ENCODE measurements at regions not wholly inside any gene's neighbourhood (a gene's known extent, or its start where the extent isn't known, plus 50 kb on each side); places are given as distances from the start of the nearest gene placed in this dataset.
"Not testable (repeated sequence)": the region's sequence is repeated elsewhere in the genome, so short reads cannot be mapped to it uniquely, and the experiment has no call there.

GRCh38 chr7:39829028-39829427, 121.0 kb upstream of the CDK13 start:
- Histone ChIP-seq H3K9me2 (replicated peaks; ENCODE audit: insufficient read depth) (no peaks in the 10 kb centered on the region), H3K4me1 (ENCODE audit: insufficient read depth) (no peaks in the 10 kb centered on the region), H3K9me3 (ENCODE audit: low read depth) (no peaks in the 10 kb centered on the region), H3K79me2 (no peaks in the 10 kb centered on the region), H3K4me2 (no peak overlapping the region), H3K27me3 (peaks cover 31% of the 10 kb centered on the region), H3K27ac (no peak overlapping the region), H3K4me3 (no peak overlapping the region), H2AFZ (no peak overlapping the region), H4K20me1 (ENCODE audit: insufficient read depth, poor library complexity, severe bottlenecking) (no peaks in the 10 kb centered on the region), H3K36me3 (replicated peaks; ENCODE audit: insufficient read depth, low read depth) (no peaks in the 10 kb centered on the region)
- WGBS (ENCODE audit: low lambda C conversion rate, missing lambda C conversion rate): 69% methylated on average over 2 of the region's 2 CpGs
- TF ChIP-seq EZH2phosphoT487 (IDR thresholded peaks at IDR 0.05; ENCODE audit: low read depth, severe bottlenecking, unreplicated experiment) (no peak), EZH2 (IDR thresholded peaks at IDR 0.05; ENCODE audit: borderline replicate concordance) (no peak), CTCF (IDR thresholded peaks at IDR 0.05; ENCODE audit: poor library complexity) (no peak)
- no peak for DNase-seq (ENCODE audit: low spot score)

- no peaks in the 10 kb centered on the region for H3K4me1 ChIP-seq (ENCODE audit: insufficient read depth)
- TF ChIP-seq CTCF (IDR thresholded peaks at IDR 0.05; ENCODE audit: poor library complexity): no peak
- TF ChIP-seq EZH2 (IDR thresholded peaks at IDR 0.05; ENCODE audit: borderline replicate concordance): no peak
- no peak for TF ChIP-seq EZH2phosphoT487 (IDR thresholded peaks at IDR 0.05; ENCODE audit: low read depth, severe bottlenecking, unreplicated experiment)
- H3K27me3 ChIP-seq: peaks cover 43% of the 10 kb centered on the region
- no peaks in the 10 kb centered on the region for H3K9me3 ChIP-seq (ENCODE audit: low read depth)
- H3K79me2 ChIP-seq: no peaks in the 10 kb centered on the region
- no peaks in the 10 kb centered on the region for H3K9me2 ChIP-seq (replicated peaks; ENCODE audit: insufficient read depth)
- no peaks in the 10 kb centered on the region for H3K36me3 ChIP-seq (replicated peaks; ENCODE audit: insufficient read depth, low read depth)
- H3K4me3 ChIP-seq: no peak overlapping the region
- H3K4me2 ChIP-seq: peak overlapping the region; percentile 91
- H2AFZ ChIP-seq: no peak overlapping the region
- no peak overlapping the region for H3K27ac ChIP-seq
- no peaks in the 10 kb centered on the region for H4K20me1 ChIP-seq (ENCODE audit: insufficient read depth, poor library complexity, severe bottlenecking)
- WGBS (ENCODE audit: low lambda C conversion rate, missing lambda C conversion rate): 70% methylated on average over 3 of the region's 3 CpGs
- DNase-seq (ENCODE audit: low spot score): no peak
Measured at GRCh38 chr7:39832519-39833085, 117.5 kb upstream of the CDK13 start.

GRCh38 chr7:39833180-39833799, 116.8 kb upstream of the CDK13 start:
- H4K20me1 ChIP-seq (ENCODE audit: insufficient read depth, poor library complexity, severe bottlenecking); H3K4me1 ChIP-seq (ENCODE audit: insufficient read depth); H3K36me3 ChIP-seq (replicated peaks; ENCODE audit: insufficient read depth, low read depth); H3K27ac ChIP-seq; H3K9me2 ChIP-seq (replicated peaks; ENCODE audit: insufficient read depth); H3K79me2 ChIP-seq; H3K9me3 ChIP-seq (ENCODE audit: low read depth): not testable (repeated sequence)
- H3K4me3 ChIP-seq: peak overlapping the region; percentile 21
- TF ChIP-seq CTCF (IDR thresholded peaks at IDR 0.05; ENCODE audit: poor library complexity): peak; percentile 7
- H3K4me2 ChIP-seq: peak overlapping the region; percentile 91
- peak; percentile 77 for DNase-seq (ENCODE audit: low spot score)
- H3K27me3 ChIP-seq: peaks cover 43% of the 10 kb centered on the region
- 2% methylated on average over 41 of the region's 71 CpGs for WGBS (ENCODE audit: low lambda C conversion rate, missing lambda C conversion rate)
- peak overlapping the region; percentile 75 for H2AFZ ChIP-seq

- not testable (repeated sequence) for H3K79me2 ChIP-seq; H3K9me2 ChIP-seq (replicated peaks; ENCODE audit: insufficient read depth); H3K9me3 ChIP-seq (ENCODE audit: low read depth); DNase-seq (ENCODE audit: low spot score); H3K27ac ChIP-seq; H4K20me1 ChIP-seq (ENCODE audit: insufficient read depth, poor library complexity, severe bottlenecking); H3K4me1 ChIP-seq (ENCODE audit: insufficient read depth); H3K36me3 ChIP-seq (replicated peaks; ENCODE audit: insufficient read depth, low read depth)
- WGBS (ENCODE audit: low lambda C conversion rate, missing lambda C conversion rate): 33% methylated on average over 30 of the region's 36 CpGs
- Histone ChIP-seq H2AFZ (peak overlapping the region; percentile 75), H3K4me2 (peak overlapping the region; percentile 91), H3K4me3 (peak overlapping the region; percentile 21), H3K27me3 (peaks cover 43% of the 10 kb centered on the region)
Measured at GRCh38 chr7:39833865-39834634, 116.0 kb upstream of the CDK13 start.

All from hepatocyte (in vitro differentiated cells).